HepG2 (cell line): ENCODE measurements at regions not wholly inside any gene's neighbourhood (a gene's known extent, or its start where the extent isn't known, plus 50 kb on each side); places are given as distances from the start of the nearest gene placed in this dataset.

Experiments used
- DRAP1 ChIP-seq: IDR thresholded peaks from 2 replicates; pipeline ENCODE4 v1.6.1; 2016; ENCODE audit warnings: missing genetic modification reagents, missing compliant biosample characterization
- ELF3 ChIP-seq: IDR thresholded peaks from 2 replicates; pipeline ENCODE4 v1.6.1; 2016; ENCODE audit warnings: missing genetic modification reagents, missing compliant biosample characterization
- EP300 ChIP-seq, 3 experiments: sonication (generic) in 1 of 3; formaldehyde crosslinking in 1 of 3; IDR thresholded peaks; 2 replicates each; pipeline versions ENCODE4 v1.5.1 to v1.6.1; 2011 to 2020; ENCODE audit warnings: low read depth in 2 of 3, low read length in 2 of 3, borderline replicate concordance in 1 of 3, improper control_type of control experiment in 1 of 3, mild to moderate bottlenecking in 1 of 3, missing genetic modification reagents in 1 of 3, moderate library complexity in 1 of 3
- ERF ChIP-seq: IDR thresholded peaks from 2 replicates; pipeline ENCODE4 v1.6.1; 2018; ENCODE audit warnings: missing biosample characterization, missing genetic modification reagents
- GPBP1L1 ChIP-seq: sonication (generic); formaldehyde crosslinking; IDR thresholded peaks from 2 replicates; pipeline ENCODE4 v1.5.0; 2020; ENCODE audit warnings: mild to moderate bottlenecking, missing genetic modification reagents
- KDM2A ChIP-seq: sonication (generic); formaldehyde crosslinking; IDR thresholded peaks from 2 replicates; pipeline ENCODE4 v1.4.0; 2020; ENCODE audit warnings: low read depth, missing genetic modification reagents, borderline replicate concordance
- KLF13 ChIP-seq: sonication (generic); formaldehyde crosslinking; IDR thresholded peaks from 2 replicates; pipeline ENCODE4 v1.4.0; 2020; ENCODE audit warnings: mild to moderate bottlenecking, missing genetic modification reagents
- KLF6 ChIP-seq: IDR thresholded peaks from 2 replicates; pipeline ENCODE4 v1.8.0; 2016; ENCODE audit warnings: missing biosample characterization, missing genetic modification reagents
- MIER2 ChIP-seq: IDR thresholded peaks from 2 replicates; pipeline ENCODE4 v1.6.1; 2016; ENCODE audit warnings: missing biosample characterization, missing genetic modification reagents
- RBM39 ChIP-seq: fragments of 200-400 bp; formaldehyde crosslinking; IDR thresholded peaks from one replicate; pipeline ENCODE4 v1.6.1; 2018; ENCODE audit warnings: antibody characterized with exemption, mild to moderate bottlenecking, low read depth, low read length; ENCODE audit not compliant: poor library complexity, severe bottlenecking
- SMC3 ChIP-seq: IDR thresholded peaks from 2 replicates; pipeline ENCODE4 v1.6.1; 2011; ENCODE audit warnings: low read length, improper control_type of control experiment
- ZBTB26 ChIP-seq: IDR thresholded peaks from 2 replicates; pipeline ENCODE4 v1.6.1; 2016; ENCODE audit warnings: missing compliant biosample characterization, missing genetic modification reagents, borderline replicate concordance
- ZNF639 ChIP-seq: conservative IDR thresholded peaks from 2 replicates; pipeline ENCODE4 v1.6.1; 2018; ENCODE audit warnings: missing genetic modification reagents

GRCh38 chr9:126228781-126229444 lies 97.7 kb upstream of the MVB12B start (continued):
- no peak for TF ChIP-seq GPBP1L1 (CRISPR knock-in tag)
- 0 out of 2 replicates have a peak, but pooled peaks have one; percentile 36 for TF ChIP-seq DRAP1 (CRISPR knock-in tag)
- TF ChIP-seq ZNF639, result no peak
- no peak for TF ChIP-seq MIER2 (CRISPR knock-in tag)
- TF ChIP-seq SMC3, result peak; percentile 69
- no peak for TF ChIP-seq ELF3 (CRISPR knock-in tag)
- no peak for TF ChIP-seq KLF13 (CRISPR knock-in tag)
- TF ChIP-seq ERF, result peak; percentile 41; the same call in 1 of the 2 replicates
- no peak for TF ChIP-seq RBM39
- peak; percentile 28; the same call in 1 of the 2 replicates for TF ChIP-seq ZBTB26 (CRISPR knock-in tag)
- TF ChIP-seq KDM2A (CRISPR knock-in tag), result peak; percentile 44; the same call in 1 of the 2 replicates
- TF ChIP-seq EP300 (IDR thresholded peaks at IDR 0.05; ENCODE audit: low read depth in 2 of 2, low read length in 2 of 2), result no peak
- 0 out of 2 replicates have a peak, but pooled peaks have one; percentile 24 for TF ChIP-seq EP300 (CRISPR knock-in tag; IDR thresholded peaks at IDR 0.05; ENCODE audit: borderline replicate concordance)
- TF ChIP-seq KLF6 (CRISPR knock-in tag), result no peak
